ENCODE measurements at regions not wholly inside any gene's neighbourhood (a gene's known extent, or its start where the extent isn't known, plus 50 kb on each side); places are given as distances from the start of the nearest gene placed in this dataset.

GRCh38 chr16:88292007-88292970 lies 90.5 kb upstream of the ZNF469 start:
- DNase-seq = no peak

GRCh38 chr16:88293097-88293496 lies 89.7 kb upstream of the ZNF469 start:
- DNase-seq = no peak

- no peak for DNase-seq
These were observed 86.9 kb upstream of the ZNF469 start for GRCh38 chr16:88295671-88296436.

GRCh38 chr16:88296437-88297177 lies 86.2 kb upstream of the ZNF469 start:
- DNase-seq = no peak

GRCh38 chr16:88297178-88297720 lies 85.5 kb upstream of the ZNF469 start:
- DNase-seq = no peak

GRCh38 chr16:88298181-88298832 lies 84.5 kb upstream of the ZNF469 start:
- no peak for DNase-seq

GRCh38 chr16:88298833-88299745 lies 83.7 kb upstream of the ZNF469 start:
- DNase-seq = no peak

- DNase-seq = no peak
These were observed 82.9 kb upstream of the ZNF469 start for GRCh38 chr16:88299751-88300462.

GRCh38 chr16:88300463-88300835 lies 82.3 kb upstream of the ZNF469 start:
- no peak for DNase-seq

GRCh38 chr16:88301431-88301830 lies 81.3 kb upstream of the ZNF469 start:
- no peak for DNase-seq

GRCh38 chr16:88301886-88302285 lies 80.9 kb upstream of the ZNF469 start:
- DNase-seq = no peak

- no peak for DNase-seq
These were observed 80.1 kb upstream of the ZNF469 start for GRCh38 chr16:88302666-88303065.

- DNase-seq = no peak
These were observed 79.4 kb upstream of the ZNF469 start for GRCh38 chr16:88303405-88303804.

- no peak for DNase-seq
These were observed 78.6 kb upstream of the ZNF469 start for GRCh38 chr16:88303890-88304819.

- DNase-seq = no peak
These were observed 77.6 kb upstream of the ZNF469 start for GRCh38 chr16:88305176-88305575.

- DNase-seq = no peak
These were observed 76.3 kb upstream of the ZNF469 start for GRCh38 chr16:88306411-88306810.

GRCh38 chr16:88306860-88307545 lies 75.8 kb upstream of the ZNF469 start:
- no peak for DNase-seq

- no peak for DNase-seq
These were observed 74.2 kb upstream of the ZNF469 start for GRCh38 chr16:88308441-88309173.

Data from KG1 (cell line).